ENCODE measurements at regions not wholly inside any gene's neighbourhood (a gene's known extent, or its start where the extent isn't known, plus 50 kb on each side); places are given as distances from the start of the nearest gene placed in this dataset.

GRCh38 chr6:25176466-25176865 lies 102.7 kb upstream of the CARMIL1 start:
- H3K27ac ChIP-seq (ENCODE audit: insufficient read depth, low read length) = no peak overlapping the region
- no peak overlapping the region for H3K9ac ChIP-seq (ENCODE audit: insufficient read depth, low read length)
- no peak overlapping the region for H2AFZ ChIP-seq (ENCODE audit: low read length)
- H3K36me3 ChIP-seq (ENCODE audit: control insufficient read depth, insufficient read depth, low read length) = no peaks in the 10 kb centered on the region
- DNase-seq (ENCODE audit: low read depth in 2 of 2) = peak in 1 of 2 donors; percentile 15
- H3K4me3 ChIP-seq (replicated peaks in 1 of 4; ENCODE audit: control extremely low read depth in 1 of 4, insufficient read depth in 1 of 4, low read depth in 3 of 4, low read length in 4 of 4) = no peak overlapping the region
- H3K27me3 ChIP-seq (ENCODE audit: control insufficient read depth, insufficient read depth, low read length) = no peaks in the 10 kb centered on the region
- peaks cover 16% of the 10 kb centered on the region for H3K4me1 ChIP-seq (ENCODE audit: control insufficient read depth, extremely low read depth, insufficient read depth, low read length)
- no peaks in the 10 kb centered on the region for H3K79me2 ChIP-seq (ENCODE audit: control insufficient read depth, insufficient read depth, low read length)
- no peak for TF ChIP-seq CTCF (conservative IDR thresholded peaks at IDR 0.05 in 1 of 2, IDR thresholded peaks at IDR 0.05 in 1 of 2; ENCODE audit: low read depth in 1 of 2, low read length in 2 of 2)
- TF ChIP-seq EZH2 (IDR thresholded peaks at IDR 0.05; ENCODE audit: low read length, missing control alignments) = no peak
- H3K9me3 ChIP-seq (ENCODE audit: control insufficient read depth, insufficient read depth, low read depth, low read length) = no peaks in the 10 kb centered on the region
- no peaks in the 10 kb centered on the region for H4K20me1 ChIP-seq (ENCODE audit: control insufficient read depth, extremely low read depth, insufficient read depth, low read length)
- H3K4me2 ChIP-seq (ENCODE audit: extremely low read depth, insufficient read depth, low read length) = no peak overlapping the region

GRCh38 chr6:25177500-25178028 lies 101.6 kb upstream of the CARMIL1 start:
- no peak overlapping the region for H3K27ac ChIP-seq (ENCODE audit: insufficient read depth, low read length)
- H3K4me2 ChIP-seq (ENCODE audit: extremely low read depth, insufficient read depth, low read length) = no peak overlapping the region
- H3K36me3 ChIP-seq (ENCODE audit: control insufficient read depth, insufficient read depth, low read length) = no peaks in the 10 kb centered on the region
- no peaks in the 10 kb centered on the region for H4K20me1 ChIP-seq (ENCODE audit: control insufficient read depth, extremely low read depth, insufficient read depth, low read length)
- TF ChIP-seq CTCF (conservative IDR thresholded peaks at IDR 0.05 in 1 of 2, IDR thresholded peaks at IDR 0.05 in 1 of 2; ENCODE audit: low read depth in 1 of 2, low read length in 2 of 2) = no peak
- TF ChIP-seq EZH2 (IDR thresholded peaks at IDR 0.05; ENCODE audit: low read length, missing control alignments) = no peak
- H3K27me3 ChIP-seq (ENCODE audit: control insufficient read depth, insufficient read depth, low read length) = no peaks in the 10 kb centered on the region
- H3K79me2 ChIP-seq (ENCODE audit: control insufficient read depth, insufficient read depth, low read length) = no peaks in the 10 kb centered on the region
- DNase-seq (ENCODE audit: low read depth in 2 of 2) = no peak
- no peaks in the 10 kb centered on the region for H3K9me3 ChIP-seq (ENCODE audit: control insufficient read depth, insufficient read depth, low read depth, low read length)
- peaks cover 16% of the 10 kb centered on the region for H3K4me1 ChIP-seq (ENCODE audit: control insufficient read depth, extremely low read depth, insufficient read depth, low read length)
- H3K9ac ChIP-seq (ENCODE audit: insufficient read depth, low read length) = no peak overlapping the region
- no peak overlapping the region for H2AFZ ChIP-seq (ENCODE audit: low read length)
- no peak overlapping the region for H3K4me3 ChIP-seq (replicated peaks in 1 of 4; ENCODE audit: control extremely low read depth in 1 of 4, insufficient read depth in 1 of 4, low read depth in 3 of 4, low read length in 4 of 4)

GRCh38 chr6:25178336-25179035 lies 100.7 kb upstream of the CARMIL1 start:
- Histone ChIP-seq H3K27me3 (ENCODE audit: control insufficient read depth, insufficient read depth, low read length) (no peaks in the 10 kb centered on the region), H3K4me3 (replicated peaks in 1 of 4; ENCODE audit: control extremely low read depth in 1 of 4, insufficient read depth in 1 of 4, low read depth in 3 of 4, low read length in 4 of 4) (no peak overlapping the region), H3K4me1 (ENCODE audit: control insufficient read depth, extremely low read depth, insufficient read depth, low read length) (peaks cover 10% of the 10 kb centered on the region), H2AFZ (ENCODE audit: low read length) (no peak overlapping the region), H3K9ac (ENCODE audit: insufficient read depth, low read length) (no peak overlapping the region), H3K79me2 (ENCODE audit: control insufficient read depth, insufficient read depth, low read length) (no peaks in the 10 kb centered on the region), H3K4me2 (ENCODE audit: extremely low read depth, insufficient read depth, low read length) (peak overlapping the region; percentile 0), H3K9me3 (ENCODE audit: control insufficient read depth, insufficient read depth, low read depth, low read length) (no peaks in the 10 kb centered on the region), H4K20me1 (ENCODE audit: control insufficient read depth, extremely low read depth, insufficient read depth, low read length) (no peaks in the 10 kb centered on the region), H3K36me3 (ENCODE audit: control insufficient read depth, insufficient read depth, low read length) (no peaks in the 10 kb centered on the region), H3K27ac (ENCODE audit: insufficient read depth, low read length) (peak overlapping the region; percentile 49)
- TF ChIP-seq EZH2 (IDR thresholded peaks at IDR 0.05; ENCODE audit: low read length, missing control alignments) = no peak
- no peak for TF ChIP-seq CTCF (conservative IDR thresholded peaks at IDR 0.05 in 1 of 2, IDR thresholded peaks at IDR 0.05 in 1 of 2; ENCODE audit: low read depth in 1 of 2, low read length in 2 of 2)
- DNase-seq (ENCODE audit: low read depth in 2 of 2) = no peak

All from fibroblast of lung (primary cell).